Stimulated activated CD4-positive, alpha-beta T cell treated with anti-CD3 and anti-CD28 coated beads, Interleukin-12 subunit alpha, Interleukin-12 subunit beta, amount 100 ng/mL, for 48 hours (primary cell): ENCODE measurements at regions not wholly inside any gene's neighbourhood (a gene's known extent, or its start where the extent isn't known, plus 50 kb on each side); places are given as distances from the start of the nearest gene placed in this dataset.

Source experiments
- DNase-seq, 3 donors: peaks; one replicate each; pipeline ENCODE4 v3.0.0-alpha.2; 2020; ENCODE audit warnings: low read depth in 2 of 3, low spot score in 1 of 3

DNA sequence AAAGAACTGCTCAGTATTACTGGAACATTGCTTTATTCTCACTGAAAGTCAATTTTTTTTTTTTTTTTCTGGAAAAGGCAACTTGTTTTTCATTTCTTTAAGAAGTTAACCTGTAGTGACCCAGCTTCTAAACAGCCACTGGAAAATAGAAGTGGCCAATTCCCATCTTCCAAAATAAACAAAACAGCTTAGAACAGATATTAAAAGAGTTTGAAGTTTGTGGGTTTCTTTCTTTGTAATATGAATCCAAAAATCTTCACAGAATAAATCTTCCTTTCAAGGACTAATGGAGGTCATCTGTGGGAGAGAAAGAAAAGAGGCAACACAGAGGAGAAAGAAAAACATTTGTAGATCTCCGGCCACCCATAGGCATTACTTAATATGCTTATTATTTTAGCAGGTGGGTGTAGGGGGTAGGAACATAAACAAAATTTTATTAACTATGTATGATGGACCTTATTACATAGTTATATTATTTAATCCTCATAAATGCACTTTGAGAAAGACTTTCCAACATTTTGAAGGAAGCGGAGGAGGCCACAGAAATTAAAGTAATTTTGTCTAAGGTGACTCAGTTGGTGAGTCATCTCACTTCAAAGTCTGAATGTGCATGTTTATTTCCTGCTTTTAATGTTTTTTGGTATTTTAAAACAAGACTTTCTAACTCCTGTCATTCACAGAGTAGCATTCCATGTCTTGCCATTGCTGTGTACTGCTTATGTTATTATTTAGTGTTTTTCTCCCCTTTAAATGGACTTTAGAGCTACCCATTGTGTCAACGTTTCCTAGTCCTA, 1791.8 kb upstream of the WWC1 start:
- DNase-seq = no peak

DNA sequence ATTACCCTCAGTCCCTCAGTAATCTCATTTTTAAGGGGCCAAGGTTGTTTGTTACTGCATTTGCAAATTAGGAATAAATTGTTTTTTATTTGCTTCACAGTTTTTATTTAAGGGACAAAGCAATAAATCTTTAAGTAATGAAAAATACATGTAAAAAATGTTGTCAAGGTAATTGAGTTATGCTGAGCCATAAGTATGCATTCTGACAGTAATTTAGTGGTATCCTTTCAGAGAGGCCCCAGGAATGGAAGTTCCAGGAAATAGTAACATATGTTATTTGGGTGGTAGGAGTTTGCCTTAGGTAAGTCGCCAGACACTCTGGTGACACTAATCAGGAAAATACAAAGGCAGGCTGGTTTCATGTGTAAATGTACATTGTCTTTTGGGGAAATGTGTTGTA, 1787.9 kb upstream of the WWC1 start:
- no peak for DNase-seq

DNA sequence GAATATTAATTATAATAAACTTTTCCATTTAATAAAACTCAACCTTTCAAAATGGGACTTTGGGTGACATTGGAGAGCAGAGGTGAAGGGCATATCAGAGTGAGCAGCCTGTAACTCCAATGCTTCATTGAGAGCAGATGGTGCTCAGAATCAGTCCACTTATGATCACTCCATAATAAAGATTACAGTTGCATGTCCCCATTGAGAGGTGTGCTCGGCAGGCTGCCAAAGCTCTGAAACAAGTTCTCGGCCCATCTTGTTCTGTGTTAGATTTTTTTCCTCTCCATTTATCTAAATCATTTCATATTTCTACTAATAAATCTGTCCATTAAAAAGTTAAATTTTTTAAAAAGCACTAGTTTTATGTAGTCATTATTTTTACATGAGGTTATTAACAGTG, 1786.4 kb upstream of the WWC1 start:
- no peak for DNase-seq

DNA sequence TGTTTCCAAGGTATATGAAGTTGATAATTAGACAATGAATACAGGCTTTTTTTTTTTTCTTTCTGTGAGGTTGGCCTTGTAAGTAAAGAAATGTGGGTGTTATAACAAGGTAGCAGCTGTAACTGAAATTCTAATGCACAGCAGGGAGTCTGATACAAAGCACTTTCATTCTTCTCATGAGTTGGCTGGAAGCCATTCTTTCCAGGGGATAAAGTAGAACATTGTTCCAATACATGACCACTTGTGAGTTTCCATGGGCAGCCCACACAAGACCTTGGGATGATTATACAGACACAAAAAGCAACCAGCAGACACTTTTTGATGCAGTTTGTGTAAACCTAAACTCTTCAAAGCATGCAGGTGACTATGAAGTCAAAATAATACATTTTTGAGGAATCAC, 1785.9 kb upstream of the WWC1 start:
- no peak for DNase-seq

DNA sequence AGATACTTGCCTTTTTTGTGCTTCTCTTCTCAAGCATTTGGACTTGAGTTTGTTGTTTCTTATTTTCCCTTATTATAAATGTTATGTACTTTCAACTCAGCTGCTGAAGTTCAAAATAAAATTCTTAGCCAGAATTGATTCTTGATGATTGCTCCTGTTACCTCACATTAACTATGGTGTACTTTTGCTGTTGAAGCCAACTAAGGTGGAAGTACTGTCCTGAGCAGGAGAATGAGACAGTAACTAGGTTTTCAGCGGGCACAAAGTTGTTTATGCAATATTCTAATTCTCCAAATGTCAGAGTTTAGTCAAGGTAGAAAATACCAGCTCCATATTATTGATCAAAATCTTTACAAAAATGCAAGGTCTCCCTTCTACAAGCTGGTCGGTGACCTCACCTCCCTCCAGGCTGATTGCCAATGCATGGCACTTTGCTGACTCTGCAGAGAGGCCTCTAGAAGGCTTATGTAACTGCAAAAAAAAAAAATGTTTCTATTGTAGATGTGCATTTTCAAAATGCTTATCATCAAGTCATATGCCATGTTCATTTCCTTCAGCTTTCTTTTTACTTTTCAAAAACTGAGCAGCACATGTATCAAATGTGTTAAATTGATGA, 1783.5 kb upstream of the WWC1 start:
- no peak for DNase-seq

DNA sequence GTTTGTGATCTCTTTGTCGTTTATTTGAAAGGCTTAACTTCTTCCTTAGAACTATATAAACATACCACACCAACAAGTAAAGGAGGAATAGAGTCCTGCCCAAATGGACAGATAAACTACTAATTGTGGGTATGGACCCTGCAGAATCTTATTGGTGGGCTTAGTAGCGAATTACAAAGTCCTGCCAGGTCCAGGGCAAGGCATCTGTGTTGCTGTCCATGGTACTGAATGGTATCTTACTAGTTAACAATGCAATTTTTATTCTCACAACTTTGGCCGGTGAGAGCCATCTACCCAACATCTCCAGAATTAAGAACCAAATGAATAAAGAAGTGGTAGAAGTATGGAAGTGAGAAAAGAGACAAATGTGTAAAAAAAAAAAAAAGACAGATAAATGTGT, 1782.4 kb upstream of the WWC1 start:
- no peak for DNase-seq

DNA sequence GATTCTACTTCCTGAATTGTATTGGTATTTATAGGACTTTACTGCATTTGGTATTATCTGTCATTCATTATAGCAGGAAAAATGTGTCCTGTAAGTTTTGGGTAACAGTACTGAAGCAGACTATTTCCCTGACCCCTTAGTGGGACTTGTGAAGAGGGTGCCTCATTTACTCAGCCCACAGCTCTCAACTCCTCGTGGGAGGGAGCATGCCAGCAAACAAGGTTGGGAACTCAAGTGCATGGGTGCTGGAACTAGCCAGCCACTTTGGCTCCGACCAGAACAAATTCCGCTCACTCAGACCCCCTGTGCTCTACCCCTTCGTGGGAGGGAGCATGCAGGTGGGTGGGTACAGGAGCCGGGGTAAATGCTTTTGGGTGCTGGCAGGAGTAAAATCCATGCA, 1773.5 kb upstream of the WWC1 start:
- DNase-seq = no peak

DNA sequence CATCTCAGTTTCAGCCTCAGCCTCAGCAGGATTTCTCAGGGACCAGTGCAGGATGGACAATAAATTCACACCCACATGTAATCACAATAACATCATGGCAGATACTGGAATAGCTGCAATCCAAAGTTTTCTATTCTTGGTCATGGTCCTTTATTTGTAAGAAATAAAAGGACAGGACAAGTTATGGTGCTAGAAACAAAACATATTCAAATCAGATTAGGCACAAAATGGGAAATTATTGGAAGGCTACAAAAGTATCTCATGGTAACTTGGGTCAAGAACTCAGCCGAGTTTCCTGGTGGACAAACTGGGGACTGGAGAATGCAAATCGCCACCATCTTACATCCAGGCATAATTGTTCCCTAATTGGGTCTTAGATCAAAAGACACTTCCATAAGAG, 1768.2 kb upstream of the WWC1 start:
- DNase-seq = no peak

DNA sequence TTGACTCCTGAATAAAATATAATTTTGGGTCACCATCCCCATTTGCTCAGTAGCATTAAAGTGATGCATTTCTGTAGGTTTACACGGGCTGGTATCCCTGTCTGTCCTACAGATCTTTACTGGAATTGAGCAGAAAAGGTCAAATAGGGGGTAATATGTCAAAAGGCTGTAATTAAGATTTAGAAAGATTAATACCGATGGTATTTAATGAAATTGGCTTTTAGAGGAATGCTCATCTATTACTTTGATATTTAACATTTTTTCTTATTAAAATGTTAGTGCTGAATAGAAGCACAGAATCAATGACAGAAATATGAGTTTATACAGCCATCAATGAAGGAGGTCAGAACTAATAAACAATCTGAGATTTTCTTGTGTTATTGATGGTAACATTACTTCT, 1762.2 kb upstream of the WWC1 start:
- DNase-seq = no peak

DNA sequence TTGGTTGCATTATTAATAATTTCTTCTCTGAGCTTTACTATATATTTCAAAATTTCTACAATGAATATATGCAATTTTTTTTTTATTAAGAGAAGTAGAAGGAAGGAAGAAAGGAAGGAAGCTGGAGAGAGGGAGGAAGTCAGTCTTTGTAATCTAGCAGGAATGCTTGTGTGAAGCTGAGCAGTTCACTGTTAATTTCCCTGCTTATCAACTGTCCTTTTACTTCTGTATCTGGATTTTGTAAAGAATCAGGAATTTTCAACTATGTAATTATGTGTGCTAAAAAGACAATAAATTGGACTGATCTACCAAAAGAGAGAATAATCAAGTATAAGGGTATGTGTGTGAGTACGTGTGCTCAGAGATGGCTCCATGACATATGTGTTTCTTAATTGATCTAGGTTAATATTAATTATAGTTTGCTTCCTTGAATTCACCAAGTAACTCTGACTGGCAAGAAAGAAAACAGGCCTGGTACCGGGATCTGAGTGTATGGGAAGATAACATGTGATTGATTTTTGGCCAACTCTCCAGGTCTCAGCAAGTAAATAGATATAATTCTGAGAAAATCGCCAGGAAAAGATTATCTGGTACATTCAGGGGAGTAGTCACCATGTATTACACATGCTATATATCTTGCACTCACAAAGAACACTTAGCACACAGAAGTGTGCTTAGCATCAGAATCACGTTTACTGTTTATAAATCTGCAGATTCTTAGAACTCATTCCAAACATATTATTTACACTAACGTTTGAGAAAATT, 1758.8 kb upstream of the WWC1 start:
- no peak for DNase-seq

DNA sequence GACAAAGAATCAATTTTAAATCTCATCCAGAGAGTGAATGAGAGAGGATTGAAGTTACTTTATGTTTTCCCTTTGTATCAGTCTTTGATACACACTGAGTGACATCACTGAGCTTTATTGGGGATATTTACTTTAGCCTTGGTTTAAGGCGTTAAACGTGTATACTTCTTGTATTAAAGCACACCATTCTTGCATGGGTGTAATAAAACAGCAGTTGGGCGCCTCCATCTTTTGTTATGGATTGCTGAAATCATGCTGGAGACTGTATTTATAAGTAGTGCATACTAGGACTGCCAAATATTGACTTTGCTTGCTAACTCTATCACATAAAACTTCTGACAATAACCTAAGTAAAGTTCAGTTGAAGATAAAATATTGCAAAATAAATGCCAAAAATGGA, 1755.8 kb upstream of the WWC1 start:
- DNase-seq = no peak

DNA sequence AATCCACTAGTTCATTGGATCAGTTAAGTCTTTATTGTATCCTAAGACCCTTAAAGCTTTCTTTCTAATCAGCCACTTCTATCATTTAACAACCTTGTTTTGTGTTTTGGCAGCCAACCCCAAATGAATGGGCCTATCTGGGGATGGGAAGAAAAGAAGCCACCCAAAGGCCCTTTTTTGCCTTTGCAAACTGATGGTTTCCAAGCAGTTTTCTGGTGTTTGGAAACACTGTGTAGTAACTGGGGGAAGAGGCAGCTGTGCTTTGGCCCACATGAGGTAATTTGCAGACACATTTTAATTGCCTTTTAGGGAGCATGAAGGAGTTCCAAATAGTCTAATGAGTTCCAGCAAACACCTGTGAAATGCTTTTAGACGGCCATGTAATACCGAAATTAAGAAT, 1751.3 kb upstream of the WWC1 start:
- DNase-seq = no peak

DNA sequence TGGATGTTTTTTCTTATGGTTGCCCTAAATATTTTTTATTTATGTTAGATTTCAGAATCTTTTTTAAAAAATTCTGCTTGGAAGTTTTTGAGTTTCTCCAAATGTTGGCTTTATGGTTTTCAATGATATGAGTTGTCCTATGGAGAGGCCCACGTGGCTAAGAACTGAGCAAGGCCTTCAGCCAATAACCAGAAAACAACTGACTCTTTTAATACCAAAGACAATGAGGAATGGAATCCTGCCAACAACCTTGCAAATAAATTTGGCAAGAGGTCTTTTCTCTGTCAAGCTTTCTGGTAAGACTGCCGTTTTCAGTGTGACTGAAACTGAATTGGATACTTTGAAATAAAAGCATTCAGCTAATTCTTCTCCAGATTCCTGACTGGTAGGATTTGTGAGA, 1740.1 kb upstream of the WWC1 start:
- no peak for DNase-seq

DNA sequence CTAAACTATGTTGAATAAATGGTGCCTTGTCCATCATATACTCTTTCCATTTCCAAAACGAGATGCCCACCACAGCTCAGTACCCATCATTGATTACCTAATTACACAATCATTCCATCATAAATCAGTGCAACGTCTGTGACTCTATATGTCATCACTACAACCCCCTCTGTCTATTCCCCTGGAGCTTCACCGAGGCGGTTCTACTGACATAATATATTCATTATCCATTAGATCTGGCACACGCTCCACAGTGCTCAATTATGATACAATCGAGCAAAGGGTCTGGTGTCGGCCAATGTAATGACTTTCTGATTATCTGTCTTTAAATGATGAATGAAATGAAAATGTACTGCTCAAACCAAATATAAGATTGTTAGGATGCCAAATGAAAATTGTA, 1737.7 kb upstream of the WWC1 start:
- no peak for DNase-seq

DNA sequence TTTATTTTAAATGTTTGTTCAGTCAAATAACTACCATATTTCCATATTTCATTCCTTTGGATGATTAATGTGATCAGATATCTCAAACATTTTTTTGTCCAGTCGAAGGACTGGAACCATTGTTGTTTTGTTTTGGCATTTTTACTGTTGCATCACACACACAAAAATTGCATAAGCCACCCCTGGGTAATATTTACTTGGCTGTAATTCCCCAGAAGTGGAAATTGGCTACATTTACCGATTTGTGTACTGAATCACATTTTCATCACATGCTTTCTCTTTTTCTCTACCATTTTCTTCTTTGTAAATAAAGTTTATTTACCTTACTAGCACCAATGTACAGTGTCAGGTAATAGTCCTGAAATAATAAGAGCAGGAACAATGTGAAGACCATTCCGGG, 1729.7 kb upstream of the WWC1 start:
- no peak for DNase-seq

DNA sequence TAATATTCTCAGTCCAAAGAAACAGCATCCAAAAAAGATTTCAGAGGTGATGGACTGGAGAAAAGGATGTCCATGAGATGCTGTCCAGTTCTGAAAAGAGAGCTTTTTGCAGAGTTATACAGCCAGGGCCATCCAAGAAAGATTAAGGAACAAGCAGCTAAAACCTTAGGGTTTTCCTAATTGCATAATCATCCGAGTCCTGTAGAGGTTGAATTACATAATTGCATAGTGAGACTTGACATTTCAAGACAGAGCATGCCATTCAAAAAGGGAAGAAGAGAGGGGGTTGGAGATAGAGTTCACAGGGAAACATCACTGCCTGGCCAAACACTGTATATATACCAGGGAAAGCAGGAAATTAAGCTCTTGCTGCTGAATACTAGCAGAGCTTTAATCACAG, 1729.2 kb upstream of the WWC1 start:
- no peak for DNase-seq

DNA sequence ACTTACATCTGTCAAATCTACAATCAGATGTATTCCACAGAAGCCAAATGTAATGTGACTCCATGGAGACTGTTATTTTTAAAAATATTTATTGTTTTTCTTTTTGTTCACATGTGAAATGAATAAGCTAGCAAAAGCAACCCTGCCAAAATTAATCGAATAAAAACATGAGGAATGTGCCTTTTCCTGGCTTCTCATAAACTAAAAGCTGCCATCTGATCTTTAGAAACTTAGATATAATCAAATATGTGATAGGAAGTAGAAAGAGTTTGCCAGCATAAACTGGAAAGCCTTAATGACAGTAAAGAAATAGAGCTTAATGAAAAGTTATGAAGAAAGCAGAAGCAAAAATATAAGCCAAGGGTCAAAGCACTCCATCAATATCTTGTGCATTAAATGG, 1724.7 kb upstream of the WWC1 start:
- DNase-seq = no peak

DNA sequence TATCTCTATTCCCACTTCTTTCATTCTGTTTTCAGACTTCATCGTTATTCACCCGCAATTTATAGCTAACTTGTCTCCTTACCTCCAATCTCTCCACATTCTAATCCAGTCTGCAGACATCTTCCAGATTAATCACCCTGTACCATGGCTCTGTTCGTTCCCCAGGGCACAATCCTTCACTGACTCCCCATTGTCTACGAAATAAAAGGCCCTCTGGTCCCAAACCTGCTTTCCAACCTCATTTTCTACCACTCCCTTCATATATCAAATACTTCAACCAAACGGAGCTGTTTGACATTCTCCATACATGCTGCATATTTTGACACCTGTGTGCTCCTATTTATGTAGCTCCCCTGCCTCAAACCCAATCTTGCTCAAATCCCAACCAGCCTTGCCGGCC, 1720.6 kb upstream of the WWC1 start:
- DNase-seq = no peak

DNA sequence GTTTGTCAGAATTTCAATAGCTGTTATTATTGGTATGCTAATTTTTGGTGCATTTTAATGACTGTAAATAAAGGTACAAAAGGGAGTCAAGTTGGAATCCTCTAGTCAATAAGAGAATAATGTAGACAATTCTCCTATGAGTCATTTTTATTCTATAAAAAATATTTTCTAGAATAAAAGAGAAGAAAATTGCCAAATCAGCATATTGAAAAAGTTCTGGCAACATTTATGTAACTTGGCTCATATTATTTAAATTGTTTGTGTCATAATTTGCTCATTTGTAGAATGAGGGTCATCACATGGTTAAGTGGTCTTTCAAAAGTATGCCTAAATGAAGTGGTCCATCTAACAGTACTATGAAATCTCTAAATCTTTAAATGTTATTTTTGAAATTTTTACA, 1719.8 kb upstream of the WWC1 start:
- DNase-seq = no peak

DNA sequence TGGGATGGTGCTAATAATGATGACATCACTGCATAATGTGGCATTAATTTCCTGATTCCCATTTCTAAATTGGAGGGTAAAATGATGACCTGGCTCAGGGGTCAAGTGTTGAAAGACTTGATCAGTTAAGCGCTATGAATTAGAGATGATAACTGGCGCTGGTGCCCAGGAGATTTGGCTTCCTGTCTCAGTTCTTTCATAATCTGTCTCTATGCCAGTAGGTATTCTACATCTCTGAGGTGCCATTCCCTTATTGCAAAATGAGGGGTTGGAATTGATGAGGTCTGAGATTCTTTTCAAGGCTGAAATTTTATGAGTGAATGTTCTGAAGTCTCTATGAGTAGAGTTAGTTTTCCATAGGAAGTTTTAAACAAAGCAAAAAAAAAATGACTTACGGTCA, 1715.1 kb upstream of the WWC1 start:
- DNase-seq = no peak

DNA sequence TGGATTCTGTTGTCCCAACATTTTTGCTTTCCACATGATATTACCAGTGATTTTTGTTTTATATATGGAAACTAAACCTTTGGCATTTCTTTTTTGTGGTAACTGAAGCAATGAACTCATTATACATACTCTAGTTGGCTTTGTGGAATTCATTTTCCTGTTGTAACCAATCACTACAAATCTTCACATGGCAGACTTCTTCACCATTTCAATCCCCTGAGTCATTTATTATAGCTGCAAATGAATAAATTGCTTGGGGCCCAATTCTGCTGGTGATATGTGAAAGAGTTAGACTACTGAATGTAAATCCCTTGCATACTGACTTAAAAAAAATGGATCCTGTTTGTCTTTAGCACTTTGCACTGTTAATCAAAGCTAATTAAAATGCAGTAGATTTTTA, 1709.6 kb upstream of the WWC1 start:
- DNase-seq = no peak

DNA sequence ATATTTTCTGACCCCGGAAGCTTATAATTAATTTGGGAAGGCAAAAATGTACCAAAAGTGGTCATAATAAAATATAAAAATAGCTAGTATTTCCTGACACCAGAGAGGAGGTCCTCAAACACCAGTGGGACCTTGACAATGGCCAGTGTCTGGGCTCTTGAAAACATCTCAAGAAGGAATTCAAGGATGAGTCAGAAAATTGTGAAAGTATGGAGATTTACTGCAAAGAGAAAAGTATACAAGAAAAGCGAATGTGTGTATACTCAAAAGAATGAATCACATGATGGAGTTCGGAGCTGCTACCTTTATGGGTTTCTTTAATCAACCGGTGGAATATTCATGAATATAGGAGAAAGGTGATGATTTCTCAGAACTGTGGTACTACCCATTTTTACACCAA, 1709.0 kb upstream of the WWC1 start:
- DNase-seq = no peak

DNA sequence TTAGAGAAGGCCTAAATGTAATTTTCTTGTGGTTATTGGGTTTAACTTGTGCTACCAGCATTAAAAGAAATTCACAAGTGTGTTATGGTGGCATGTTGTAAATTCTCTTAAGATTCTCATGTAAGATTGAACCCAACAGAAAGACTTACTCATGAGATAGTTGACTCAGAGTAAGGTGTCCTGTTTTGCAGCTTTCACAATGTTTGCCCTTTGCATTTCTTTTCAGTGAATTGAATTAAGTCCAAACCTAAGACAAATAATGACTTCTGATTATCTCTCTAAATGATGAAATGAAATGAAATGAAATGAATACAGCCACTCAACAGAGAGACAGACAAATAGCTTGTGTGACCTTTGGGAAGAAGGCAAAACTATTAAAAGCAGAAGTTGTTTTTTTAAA, 1696.9 kb upstream of the WWC1 start:
- no peak for DNase-seq
